Activated CD4-positive, alpha-beta T cell treated with anti-CD3 and anti-CD28 coated beads, Interleukin-2, amount 50 U/mL, for 4 hours (primary cell): ENCODE measurements at regions not wholly inside any gene's neighbourhood (a gene's known extent, or its start where the extent isn't known, plus 50 kb on each side); places are given as distances from the start of the nearest gene placed in this dataset.
"Not testable (repeated sequence)": the region's sequence is repeated elsewhere in the genome, so short reads cannot be mapped to it uniquely, and the experiment has no call there.

Experiments used
- DNase-seq, 2 experiments: peaks; one replicate each; pipeline ENCODE4 v3.0.0-alpha.2; 2020

DNA sequence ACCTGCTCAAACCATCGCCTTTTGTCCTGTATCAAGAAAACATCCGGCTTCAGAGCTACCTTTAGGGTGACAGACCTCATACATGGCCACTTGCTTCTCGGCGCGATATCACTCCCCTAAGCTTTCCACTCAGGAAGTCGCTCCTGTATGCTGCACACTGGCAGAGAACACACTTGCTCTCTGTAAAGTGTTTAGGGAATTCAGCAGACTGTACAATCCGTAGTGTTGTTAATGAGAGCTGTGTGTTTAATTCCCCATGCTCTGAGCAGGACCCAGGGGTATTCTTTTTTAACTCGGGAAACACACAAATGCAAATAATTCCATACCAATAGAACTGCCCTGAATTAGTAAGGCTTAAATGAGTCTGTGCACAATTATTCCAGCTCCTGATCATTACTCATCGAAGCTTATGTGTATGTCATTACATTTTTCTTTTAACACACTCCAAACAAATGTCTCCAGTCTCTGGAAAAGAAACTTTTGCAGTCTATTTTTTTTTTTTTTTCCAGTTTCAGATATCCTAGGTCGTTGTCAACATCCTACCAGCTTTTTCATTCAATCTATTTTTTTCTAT, 338.7 kb upstream of the ARID1B start:
- DNase-seq, result no peak

DNA sequence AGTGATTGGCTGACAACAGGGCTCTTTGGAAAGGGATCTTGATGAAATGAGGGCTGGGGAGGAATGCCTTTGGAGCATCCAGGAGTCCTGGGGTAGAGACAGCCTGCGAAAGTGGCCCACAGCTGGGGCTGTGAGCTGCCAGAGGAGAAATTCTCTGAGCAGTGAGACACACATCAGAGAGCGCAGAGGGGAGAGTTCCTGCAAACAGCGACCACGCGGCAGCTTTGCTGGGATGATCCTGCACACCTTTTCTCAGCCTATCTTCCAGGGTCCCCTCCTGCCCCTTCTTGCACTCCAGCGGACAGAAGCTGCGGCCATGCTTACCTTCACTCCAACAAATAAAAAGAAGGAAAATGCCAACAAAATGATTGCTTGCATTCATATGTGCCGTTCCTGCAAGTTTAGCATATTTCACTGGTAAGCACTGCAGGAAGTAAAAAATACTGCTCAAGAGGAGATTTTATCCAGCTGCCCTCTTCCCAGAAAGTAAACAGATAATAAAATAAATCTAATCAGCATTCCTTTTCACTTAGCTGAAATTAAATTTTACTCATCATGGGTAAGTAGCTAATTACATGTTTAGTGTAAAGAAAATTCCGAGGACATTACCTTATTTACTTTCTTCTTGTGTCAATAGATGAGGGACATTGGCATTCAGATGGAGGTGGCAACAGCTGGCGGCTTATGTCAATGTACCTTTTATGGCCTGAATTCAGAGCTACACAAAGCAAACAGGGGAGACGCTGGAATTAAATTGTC, 339.9 kb upstream of the ARID1B start:
- no peak for DNase-seq

DNA sequence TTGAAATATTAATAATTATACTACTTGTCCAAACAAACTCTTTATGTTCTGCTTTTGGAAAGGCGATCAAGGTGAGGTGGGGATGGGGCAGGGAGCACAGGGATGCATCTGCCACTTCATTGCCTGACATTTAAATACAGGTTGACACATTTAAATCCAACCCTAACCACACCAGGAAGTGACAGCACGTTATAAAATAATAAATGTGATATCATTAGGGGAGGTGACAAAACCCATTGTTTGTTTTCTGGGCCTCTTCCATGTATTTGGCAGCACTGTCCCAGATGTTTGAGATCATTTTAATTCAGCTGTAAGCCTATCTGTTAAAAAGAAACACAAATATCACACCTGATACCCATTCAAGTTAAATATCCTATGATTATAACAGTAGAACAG, 342.4 kb upstream of the ARID1B start:
- DNase-seq, result no peak

DNA sequence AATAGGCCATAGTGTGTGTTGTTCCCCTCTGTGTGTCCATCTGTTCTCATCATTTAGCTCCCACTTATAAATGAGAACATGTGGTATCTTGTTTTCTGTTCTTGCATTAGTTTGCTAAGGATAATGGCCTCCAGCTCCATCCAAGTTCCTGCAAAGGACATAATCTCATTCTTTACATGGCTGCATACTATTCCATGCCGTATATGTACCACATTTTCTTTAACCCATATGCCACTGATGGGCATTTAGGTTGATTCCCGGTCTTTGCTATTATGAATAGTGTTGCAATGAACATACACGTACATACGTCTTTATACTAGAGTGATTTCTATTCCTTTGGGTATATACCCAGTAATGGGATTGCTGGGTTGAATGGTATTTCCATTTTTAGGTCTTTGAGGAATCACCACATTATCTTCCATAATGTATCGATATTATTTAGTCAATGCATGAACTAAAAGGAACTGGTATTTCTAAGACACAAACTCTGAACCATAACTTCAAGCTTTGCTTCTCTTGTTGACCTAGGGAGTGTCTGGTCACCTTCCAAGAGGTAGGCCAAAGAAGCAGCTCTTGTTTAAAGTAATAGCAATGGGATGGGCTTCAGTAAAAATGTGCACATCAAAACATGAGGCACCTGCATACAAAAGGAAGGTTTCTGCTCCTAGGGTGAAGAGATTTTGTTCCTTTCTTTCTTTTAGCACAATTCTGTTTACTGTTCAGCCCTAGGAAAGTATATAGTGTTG, 343.0 kb upstream of the ARID1B start:
- DNase-seq, result no peak

DNA sequence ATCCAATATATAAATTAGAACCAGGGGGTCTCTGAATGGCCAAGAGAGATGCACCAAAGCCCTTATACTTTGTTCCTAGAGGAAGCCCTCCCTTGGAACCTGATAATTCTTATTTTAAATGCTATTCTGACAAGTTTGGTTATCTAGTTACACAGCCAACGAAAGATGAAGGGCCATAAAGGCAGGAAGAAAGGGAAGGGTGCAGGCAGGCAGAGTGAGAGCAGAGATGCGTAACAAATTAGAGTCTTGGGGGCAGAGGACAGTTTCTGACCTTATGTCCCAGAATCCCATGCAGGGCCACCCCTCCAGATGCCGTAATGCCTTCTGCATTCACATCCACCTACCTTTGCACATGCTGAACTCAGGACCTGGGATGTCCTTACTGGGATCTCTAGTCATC, 344.6 kb upstream of the ARID1B start:
- no peak for DNase-seq

DNA sequence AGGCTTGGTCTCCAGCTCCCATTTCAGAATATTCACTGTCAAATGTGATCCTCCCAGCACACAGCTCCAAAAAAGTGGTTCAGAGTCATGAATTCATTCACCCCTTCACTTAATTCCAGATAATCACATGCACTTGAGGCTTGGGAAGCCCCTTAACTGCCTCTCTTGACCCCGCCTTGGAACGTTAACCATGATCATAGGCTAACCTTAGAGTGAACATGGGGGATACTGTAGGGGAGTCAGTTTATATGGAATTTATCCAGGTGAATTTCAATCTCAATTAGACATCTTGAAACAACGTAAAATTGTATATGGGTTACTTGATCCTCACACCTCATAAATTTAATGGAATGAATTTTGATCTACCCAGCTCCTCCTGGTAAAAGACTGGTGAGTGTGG, 346.8 kb upstream of the ARID1B start:
- no peak for DNase-seq

DNA sequence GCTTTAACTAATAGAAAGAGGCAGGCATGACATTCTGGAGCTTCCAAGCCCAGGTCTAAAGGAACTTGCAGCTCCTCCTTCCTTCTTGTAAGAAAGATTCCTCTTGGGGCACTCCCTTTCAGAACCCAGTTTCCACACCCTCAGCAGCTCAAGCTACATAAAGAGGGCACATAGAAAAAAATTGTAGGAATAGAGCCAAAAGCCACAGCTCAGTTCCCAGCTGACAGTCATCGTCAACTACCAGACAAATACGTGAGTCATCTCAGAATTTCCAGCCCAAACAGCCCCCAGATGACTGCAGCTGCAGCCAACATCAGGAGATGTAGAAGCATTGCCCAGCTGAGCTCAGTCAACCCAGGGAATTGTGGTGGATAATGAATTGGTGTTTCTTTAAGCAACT, 349.8 kb upstream of the ARID1B start:
- DNase-seq, result no peak

DNA sequence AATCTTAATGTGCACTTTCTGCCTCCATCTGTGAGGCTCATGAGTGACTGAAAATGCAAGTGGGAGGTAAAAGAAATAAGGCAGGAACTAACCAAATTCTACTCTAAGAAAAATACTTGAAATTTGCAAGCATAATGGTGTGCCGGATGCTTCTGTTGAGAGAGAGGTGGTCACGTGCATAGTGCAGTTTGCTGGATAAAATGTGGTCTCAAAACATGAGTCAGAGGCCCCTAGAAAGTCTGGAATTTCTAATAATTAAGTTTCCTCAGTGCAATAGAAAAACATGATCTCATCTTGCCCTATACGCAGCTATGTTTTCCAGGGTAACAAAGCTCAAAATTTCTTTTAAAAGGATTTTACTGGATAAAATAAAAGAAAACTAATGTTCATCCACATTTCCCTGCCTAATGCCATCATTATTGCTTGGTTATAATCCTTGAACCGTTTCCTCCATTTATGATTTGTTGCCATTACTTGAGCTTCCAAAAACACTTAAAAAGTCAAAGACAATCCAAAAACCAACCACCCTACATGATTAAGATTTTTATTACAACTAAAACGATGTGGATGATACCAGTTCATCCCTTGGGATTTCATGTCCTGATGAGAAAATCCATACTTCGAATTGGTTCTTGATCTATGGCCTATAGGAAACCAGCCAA, 351.7 kb upstream of the ARID1B start:
- no peak for DNase-seq

DNA sequence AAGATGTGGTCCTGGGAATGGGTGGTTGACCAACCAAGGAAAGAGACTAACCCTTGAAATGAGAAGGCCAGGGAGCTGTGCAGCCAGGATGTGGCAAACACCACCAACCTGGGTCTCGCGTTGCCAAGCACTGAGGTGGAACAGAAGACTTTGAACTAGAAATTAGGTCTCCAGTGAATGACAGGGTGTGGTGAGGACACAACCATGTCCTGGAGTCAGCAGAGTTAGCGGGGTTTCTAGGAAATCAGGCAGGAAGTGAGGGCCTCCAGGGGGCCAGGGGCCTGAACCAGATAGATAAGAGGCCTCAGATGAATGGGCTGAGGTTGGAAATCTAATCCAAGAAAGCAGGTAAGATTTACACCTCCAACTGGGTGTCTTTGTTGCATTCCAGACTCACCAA, 353.3 kb upstream of the ARID1B start:
- DNase-seq, result peak; percentile 2 to 4

DNA sequence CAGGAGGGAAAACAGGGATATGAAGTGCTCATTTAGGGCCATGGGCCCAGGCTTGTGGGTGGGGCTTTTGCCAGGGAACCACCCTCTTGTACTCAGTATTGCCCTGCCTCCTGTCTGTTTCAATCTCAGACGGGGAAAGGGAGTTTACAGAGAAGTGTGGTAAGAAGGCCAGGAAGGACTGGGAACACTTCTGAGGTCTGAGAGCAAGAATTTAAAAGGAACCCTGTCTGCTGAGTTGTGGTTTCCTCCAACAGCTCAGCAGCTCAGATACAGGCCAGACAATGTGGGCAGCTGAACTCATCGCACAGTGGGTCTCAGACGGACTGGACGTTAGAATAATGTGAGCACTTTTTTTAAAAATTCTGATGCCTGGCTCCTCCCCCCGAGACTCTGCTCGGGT, 354.1 kb upstream of the ARID1B start:
- no peak for DNase-seq

DNA sequence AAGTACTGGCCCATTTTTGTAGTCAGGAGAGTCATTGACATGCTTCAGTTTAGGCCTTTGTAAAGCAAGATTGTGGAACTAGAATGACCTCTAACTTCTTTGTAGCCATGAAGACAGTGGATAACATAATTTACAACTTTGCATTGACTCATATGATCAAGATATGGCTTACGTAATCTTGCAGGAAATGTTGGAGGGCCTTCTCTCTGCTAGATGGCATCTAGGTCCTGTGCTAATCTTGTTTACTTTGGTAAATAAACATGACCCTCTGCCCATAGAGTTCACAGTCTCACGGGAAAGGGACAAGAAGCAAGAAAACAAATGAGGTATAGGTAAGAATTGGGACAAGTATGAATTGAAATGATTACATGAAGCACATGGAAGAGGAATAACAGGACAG, 355.2 kb upstream of the ARID1B start:
- DNase-seq, result no peak

DNA sequence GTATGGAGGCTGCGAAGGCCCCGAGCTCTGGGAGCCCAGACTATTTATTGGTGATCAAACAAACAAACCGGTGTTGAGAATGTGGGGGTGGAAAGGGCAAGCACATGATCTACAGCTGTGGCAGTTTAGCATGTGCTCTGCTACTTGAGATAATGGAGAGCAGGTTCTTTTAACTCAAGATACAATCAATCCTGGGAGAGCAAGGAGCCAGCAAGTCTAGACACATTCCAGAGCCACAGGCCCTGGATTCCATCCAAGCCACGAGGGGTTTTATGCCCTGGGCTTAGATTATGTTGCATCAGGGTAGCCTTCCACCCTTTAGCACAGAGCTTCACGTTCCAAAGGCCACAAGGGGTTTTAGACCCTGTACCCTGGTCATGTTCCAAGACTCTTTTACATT, 355.9 kb upstream of the ARID1B start:
- DNase-seq, result not testable (repeated sequence)

DNA sequence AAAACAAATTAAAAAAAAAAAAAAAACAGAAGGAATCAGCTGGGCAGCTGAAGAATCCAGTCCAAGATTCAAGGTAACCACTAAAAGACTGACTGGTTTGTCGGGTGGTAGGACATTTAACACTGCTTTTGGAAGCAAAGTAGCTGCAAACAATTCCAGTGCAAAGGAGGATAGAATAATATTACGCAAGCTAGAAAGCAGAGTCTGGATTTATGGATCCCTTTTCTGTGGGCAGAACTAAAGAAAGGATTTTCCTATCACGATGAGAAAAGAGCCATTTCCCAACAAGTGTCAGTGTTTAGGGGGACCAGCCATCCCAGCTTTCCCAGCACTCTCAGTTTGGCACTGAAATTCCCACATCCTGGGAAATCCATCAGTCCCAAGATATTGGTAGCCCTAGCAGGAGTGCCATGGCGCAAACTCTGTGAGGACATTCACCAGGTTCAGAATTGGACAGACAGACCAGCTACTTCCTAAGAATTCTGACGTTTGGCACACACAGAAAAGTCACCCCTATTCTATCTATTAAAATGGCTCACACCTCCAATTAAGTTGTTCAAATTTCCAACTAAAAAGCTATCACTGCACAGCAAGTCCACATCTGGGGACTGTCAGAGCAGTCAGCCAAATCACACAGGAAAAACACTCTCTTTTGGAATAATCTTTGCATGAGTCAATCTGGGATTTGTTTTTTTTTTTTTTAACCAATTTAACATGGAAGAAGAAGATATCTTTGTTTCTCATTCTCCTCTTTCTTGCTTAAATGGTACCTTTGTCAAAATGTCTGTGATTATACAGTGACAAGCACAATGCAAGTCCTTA, 356.8 kb upstream of the ARID1B start:
- DNase-seq, result no peak

DNA sequence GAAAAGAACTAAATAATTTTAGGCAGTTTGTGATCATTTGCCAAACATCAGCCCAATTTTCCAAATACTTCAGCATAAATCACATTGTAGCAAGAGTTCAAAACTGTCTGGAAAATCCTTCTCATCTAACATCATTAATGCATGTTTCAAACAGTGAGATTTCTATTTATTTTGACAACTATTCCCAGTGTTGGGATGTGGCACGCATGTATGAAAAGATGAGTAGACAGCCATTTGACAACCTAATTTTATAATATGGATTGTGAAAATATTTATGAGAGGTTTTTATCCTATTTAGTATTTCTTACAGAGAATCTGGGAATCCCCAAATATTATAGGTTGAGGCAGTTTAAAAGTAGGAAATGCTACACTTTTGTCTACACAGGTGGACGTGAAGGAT, 357.6 kb upstream of the ARID1B start:
- no peak for DNase-seq

DNA sequence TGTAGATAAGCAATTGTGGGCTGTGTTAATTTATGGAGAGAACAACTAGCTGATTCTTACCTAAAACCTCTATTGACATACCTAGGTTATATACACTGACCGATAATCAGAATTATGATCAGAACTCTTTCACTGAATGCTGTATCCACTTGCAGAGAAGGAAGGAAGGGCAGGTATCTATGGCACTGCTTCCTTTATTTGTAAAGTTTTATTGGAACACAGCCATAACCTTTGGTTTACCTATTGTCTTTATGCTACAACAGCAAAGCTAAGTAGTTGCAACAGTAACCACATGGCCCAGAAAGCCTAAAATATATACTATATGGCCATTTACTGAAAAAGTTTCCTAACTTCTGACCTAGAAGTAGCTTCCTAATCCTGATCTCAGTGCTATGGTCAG, 358.9 kb upstream of the ARID1B start:
- DNase-seq, result no peak

DNA sequence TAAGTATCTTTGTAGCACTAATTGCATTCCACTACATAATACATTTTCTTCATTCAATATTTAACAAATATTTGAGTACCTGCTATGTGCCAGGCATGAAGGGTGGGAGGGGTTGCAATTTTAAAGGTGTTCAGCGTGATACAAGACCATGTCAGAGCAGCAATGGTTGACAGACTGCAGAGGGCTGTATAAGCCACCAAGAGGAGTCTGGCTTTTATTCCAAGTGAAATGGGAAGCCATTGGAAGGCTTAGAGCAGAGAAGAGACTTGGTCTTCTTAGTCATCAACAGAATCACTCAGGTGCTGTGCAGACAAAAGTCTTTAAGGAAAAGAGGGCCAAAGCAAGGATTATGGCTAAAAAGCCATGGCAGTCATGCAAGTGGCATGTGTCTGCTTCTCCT, 360.8 kb upstream of the ARID1B start:
- no peak for DNase-seq

DNA sequence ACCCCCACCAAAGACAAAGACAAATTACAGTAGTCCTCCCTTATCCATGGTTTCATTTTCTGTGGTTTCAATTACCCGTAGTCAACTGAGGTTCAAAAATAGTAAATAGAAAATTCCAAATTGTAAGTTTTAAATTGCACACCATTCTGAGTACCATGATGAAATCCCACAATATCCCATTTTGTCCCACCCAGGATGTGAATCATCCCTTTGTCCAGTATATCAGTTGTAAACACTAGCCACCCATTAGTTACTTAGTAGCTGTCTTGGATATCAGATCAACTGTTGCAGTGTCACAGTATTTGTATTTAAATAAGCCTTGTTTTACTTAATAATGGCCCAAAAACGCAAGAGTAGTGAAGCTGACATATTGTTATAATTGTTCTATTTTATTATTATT, 364.0 kb upstream of the ARID1B start:
- DNase-seq, result no peak

DNA sequence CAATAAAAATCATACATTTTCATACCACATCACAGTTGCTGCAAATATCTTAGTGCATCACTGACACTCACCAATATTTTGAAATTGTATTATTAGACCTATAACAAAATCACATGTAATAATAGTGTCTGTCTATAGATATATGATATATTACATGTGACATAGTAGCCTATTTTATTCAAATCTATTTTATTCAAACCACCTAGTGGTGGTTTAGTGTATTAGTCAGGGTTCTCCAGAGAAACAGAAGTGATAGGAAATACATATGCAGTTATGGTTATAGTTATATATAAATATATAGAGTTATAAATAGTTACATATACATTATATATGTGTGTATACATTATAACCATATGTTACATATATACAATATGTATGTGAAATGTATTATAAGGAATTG, 366.5 kb upstream of the ARID1B start:
- no peak for DNase-seq

DNA sequence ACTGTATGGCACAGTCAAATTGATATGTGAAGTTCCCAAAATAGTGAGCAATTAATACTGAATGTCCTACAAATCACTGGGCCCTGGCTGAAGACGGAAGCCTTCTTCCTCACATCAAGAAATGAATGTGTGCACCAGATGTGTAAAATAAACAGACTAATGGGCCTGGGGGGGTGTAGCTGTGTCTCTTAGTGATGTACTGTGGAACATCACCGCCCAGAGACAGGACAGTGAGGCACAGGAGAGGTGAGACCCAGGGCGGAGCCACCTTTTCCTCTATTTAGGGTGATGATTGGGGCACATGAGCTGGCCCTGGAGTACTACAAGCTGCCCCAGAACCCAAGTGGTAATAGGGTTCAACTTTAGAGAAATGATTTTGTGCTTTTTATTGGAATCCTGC, 368.5 kb upstream of the ARID1B start:
- DNase-seq, result no peak

DNA sequence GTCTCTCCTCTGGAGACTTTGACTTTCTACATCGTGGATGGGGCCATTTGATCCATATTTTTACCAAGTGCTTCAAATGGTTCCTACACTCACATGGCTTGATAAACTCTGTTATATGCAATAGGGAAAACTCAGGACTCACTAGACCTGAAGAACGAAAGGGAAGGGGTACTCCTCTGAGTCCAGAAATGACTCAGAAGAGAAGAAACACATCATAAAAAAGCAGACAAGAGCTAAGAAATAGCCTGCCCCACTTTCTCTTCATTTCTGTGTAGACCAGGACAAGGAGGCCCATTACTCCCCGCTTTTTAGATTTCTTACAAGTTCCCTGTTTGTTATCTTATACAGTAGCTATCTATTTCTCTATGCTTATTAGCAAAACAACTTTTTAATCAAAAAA, 369.8 kb upstream of the ARID1B start:
- DNase-seq, result no peak

DNA sequence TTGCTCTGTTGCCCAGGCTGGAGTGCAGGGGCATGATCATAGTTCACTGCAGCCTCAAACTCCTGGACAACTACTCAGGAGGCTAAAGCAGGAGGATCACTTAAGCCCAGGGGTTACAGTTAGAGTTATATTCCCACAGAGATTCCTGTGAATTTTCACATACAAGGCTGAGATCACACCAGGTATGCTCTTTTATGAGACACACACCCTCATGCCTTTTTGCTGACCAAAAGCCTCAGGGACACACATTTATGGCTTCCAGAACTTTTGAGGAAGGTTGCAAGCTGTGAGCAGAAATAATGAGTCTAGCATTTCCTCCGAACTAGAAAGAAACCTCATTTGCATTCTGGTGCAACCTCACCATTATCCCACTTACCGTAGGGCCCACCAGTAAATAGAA, 370.5 kb upstream of the ARID1B start:
- no peak for DNase-seq

DNA sequence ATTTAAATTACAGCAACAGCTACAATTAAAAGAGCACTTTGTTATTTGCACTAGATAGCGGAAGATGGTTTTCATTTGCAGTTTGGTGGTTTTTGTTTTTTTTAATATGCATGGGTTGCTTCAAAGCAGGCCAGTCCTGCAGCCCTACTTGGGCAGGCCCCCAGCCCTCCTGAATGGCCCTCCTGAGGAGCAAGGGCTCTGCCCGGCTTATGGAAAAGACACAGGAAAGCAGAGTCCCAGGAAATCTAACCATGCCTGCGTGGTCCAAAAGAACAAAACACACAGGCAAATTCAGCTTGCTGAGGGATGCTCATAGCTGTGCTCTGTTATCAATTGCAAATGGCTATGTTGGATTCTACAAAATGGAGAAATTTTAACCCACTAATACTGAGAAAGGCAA, 371.1 kb upstream of the ARID1B start:
- no peak for DNase-seq

DNA sequence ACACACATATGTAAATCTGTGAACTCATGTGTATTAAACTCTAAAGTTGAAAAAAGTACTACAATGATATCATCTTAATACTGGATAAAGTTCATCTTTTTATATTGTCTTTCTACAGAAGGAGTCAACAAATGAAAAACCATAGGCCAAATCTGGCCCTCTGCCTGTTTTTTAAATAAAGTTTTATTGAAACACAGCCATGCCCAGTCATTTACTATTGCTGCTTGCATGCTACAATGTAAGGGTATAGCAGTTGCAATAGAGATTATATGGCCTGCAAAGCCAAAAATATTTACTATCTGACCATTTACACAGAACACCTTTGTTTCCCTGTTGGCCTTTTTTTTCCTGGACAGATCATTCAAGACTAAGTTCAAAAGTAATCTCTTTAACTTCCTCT, 374.6 kb upstream of the ARID1B start:
- DNase-seq, result no peak
